ENCODE measurements at regions not wholly inside any gene's neighbourhood (a gene's known extent, or its start where the extent isn't known, plus 50 kb on each side); places are given as distances from the start of the nearest gene placed in this dataset.

GRCh38 chr4:183763990-183764754 is 105.1 kb downstream of the TRAPPC11 start:
- DNase-seq (ENCODE audit: low spot score), result no peak

- DNase-seq (ENCODE audit: low spot score), result peak; percentile 96
Measured at GRCh38 chr4:183765251-183765911, 106.3 kb downstream of the TRAPPC11 start.

- DNase-seq (ENCODE audit: low spot score), result no peak
Measured at GRCh38 chr4:183766140-183766539, 107.0 kb downstream of the TRAPPC11 start.

GRCh38 chr4:183770906-183771305 is 111.8 kb downstream of the TRAPPC11 start:
- DNase-seq (ENCODE audit: low spot score), result no peak

- no peak for DNase-seq (ENCODE audit: low spot score)
Measured at GRCh38 chr4:183772361-183772760, 113.3 kb downstream of the TRAPPC11 start.

GRCh38 chr4:183773790-183774189 is 114.7 kb downstream of the TRAPPC11 start:
- DNase-seq (ENCODE audit: low spot score), result no peak

GRCh38 chr4:183783306-183783705 is 121.8 kb upstream of the STOX2 start:
- no peak for DNase-seq (ENCODE audit: low spot score)

- no peak for DNase-seq (ENCODE audit: low spot score)
Measured at GRCh38 chr4:183783991-183784553, 121.0 kb upstream of the STOX2 start.

- DNase-seq (ENCODE audit: low spot score), result no peak
Measured at GRCh38 chr4:183788308-183788905, 116.7 kb upstream of the STOX2 start.

- no peak for DNase-seq (ENCODE audit: low spot score)
Measured at GRCh38 chr4:183789657-183790056, 115.5 kb upstream of the STOX2 start.

- DNase-seq (ENCODE audit: low spot score), result peak; percentile 92
Measured at GRCh38 chr4:183790661-183791060, 114.4 kb upstream of the STOX2 start.

GRCh38 chr4:183797011-183797444 is 108.1 kb upstream of the STOX2 start:
- DNase-seq (ENCODE audit: low spot score), result no peak

GRCh38 chr4:183797445-183798300 is 107.4 kb upstream of the STOX2 start:
- DNase-seq (ENCODE audit: low spot score), result no peak

- no peak for DNase-seq (ENCODE audit: low spot score)
Measured at GRCh38 chr4:183798301-183799253, 106.5 kb upstream of the STOX2 start.

GRCh38 chr4:183801457-183802165 is 103.5 kb upstream of the STOX2 start:
- DNase-seq (ENCODE audit: low spot score), result no peak

- no peak for DNase-seq (ENCODE audit: low spot score)
Measured at GRCh38 chr4:183806341-183806740, 98.8 kb upstream of the STOX2 start.

- no peak for DNase-seq (ENCODE audit: low spot score)
Measured at GRCh38 chr4:183807420-183808096, 97.5 kb upstream of the STOX2 start.

GRCh38 chr4:183808097-183808456 is 97.0 kb upstream of the STOX2 start:
- DNase-seq (ENCODE audit: low spot score), result no peak

- DNase-seq (ENCODE audit: low spot score), result peak; percentile 93
Measured at GRCh38 chr4:183812567-183812966, 92.5 kb upstream of the STOX2 start.

- DNase-seq (ENCODE audit: low spot score), result no peak
Measured at GRCh38 chr4:183814461-183814860, 90.6 kb upstream of the STOX2 start.

All from COLO829 (cell line).